Hypothalamus (tissue), 51 donors: ENCODE measurements at regions not wholly inside any gene's neighbourhood (a gene's known extent, or its start where the extent isn't known, plus 50 kb on each side); places are given as distances from the start of the nearest gene placed in this dataset.

Experiments used
- DNase-seq, 51 donors: peaks; one replicate each; lab custom pipeline; 2025; lab: John Stamatoyannopoulos, UW

DNA sequence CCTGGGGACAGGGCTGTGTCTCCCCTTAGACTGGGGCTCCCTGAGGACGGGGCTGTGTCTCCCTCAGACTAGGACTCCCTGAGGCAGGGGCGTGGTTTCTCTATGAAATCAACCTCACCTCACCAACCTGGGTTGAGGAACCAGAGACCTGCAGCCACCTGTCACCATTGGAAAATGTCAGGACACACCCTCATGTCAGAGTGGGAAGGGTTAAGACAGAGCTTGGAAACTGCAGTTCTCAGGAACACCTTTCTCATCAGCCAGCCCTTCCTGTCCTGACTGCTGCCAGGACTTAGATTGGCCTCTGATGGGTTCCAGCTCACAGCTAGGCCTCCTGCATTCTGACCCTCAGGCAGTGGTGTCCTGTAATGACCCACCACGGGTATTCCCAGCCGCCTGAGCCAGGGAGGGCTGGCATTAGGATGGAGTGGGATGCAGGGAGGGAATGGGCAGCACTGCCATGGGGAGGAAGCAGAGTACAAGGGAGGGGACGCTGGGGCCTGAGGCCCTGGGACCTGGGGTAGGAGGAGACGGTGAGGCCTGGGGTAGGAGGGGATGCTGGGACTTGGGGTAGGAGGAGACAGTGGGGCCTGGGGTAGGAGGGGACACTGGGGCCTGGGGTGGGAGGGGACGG, 76.3 kb downstream of the MRPL14 start:
- DNase-seq = no peak

- no peak for DNase-seq
Observed at GRCh38 chr6:44049989-44050871, 77.0 kb downstream of the MRPL14 start.

GRCh38 chr6:44049163-44049988, 77.9 kb downstream of the MRPL14 start:
- no peak for DNase-seq

GRCh38 chr6:44048277-44048676, 79.0 kb downstream of the MRPL14 start:
- DNase-seq = no peak

- no peak for DNase-seq
Observed at GRCh38 chr6:44047801-44048200, 79.5 kb downstream of the MRPL14 start.

GRCh38 chr6:44047179-44047546, 80.1 kb downstream of the MRPL14 start:
- DNase-seq = no peak

DNA sequence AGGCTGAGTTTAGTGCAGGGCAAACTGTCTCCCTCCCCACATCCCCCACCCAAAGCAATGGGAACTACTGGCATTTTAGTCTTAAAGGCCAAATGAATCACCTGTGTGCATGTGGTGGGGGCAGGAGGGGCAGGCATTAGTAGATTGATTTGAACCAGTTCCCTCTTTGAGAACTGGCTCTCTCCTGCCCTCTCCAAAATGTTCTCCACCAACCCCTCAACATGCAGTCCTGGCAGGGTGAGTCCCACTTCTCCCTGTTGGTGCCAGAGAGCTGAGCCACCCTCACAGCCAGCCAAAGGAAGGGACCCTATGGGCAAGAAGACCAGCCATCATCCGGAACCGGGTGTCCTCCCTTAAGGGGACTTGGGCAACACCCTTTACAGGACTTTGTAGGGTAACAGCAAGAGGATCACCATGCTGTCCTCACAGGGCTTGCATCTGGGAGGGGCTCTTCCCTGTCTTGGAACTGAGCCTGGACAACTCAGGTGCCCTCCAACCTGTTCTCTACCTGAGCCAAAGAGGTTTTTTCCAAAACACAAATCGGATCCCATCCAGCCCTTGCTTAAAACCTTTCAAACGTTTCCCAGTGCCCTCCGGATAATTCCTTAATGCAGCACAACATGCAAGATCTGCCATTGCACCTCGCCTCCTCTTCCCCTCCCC, 80.6 kb downstream of the MRPL14 start:
- DNase-seq = no peak

GRCh38 chr6:44045672-44046015, 81.6 kb downstream of the MRPL14 start:
- no peak for DNase-seq

DNA sequence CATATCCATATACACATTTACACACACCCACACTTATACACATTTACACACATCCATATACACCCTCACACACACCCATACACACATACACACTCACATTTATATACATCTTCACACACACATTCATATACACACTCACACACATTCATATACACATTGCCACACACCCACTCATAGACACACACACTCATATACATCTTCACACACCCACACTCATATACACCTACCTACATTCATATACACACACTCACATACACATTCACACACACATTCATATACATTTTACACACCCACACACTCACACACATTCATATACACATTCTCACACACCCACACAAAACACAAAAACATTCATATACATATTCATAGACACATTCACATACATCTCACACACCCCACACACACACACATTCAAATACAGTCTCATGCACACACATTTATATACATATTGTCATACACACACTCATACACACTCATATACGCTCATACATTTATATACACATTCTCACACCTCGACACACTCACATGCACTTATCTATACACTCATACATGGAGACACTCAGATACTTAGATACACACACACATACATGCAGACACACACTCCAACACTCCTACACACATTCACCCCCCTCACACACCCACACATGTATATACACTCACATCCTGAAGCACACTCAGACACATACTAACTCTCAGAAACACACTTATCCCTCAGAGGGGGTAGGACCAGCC, 82.1 kb downstream of the MRPL14 start:
- DNase-seq = no peak

DNA sequence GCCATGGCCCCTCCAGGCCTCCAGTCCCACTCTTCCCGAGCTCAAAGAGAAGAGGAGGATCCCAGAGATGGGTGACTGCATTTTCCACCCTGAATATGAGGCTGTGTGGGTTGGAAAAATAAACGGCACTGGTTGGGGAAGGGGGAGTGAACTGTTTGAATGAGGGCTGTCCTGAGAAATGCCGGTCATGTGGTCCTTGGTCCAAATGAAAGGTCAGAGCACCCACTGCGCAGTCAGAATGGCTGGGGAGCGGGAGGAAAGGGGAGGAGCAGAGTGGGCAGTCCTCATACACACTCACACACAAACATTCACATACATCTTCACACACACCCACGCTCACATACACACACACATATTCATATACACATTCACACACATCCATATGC, 83.1 kb downstream of the MRPL14 start:
- DNase-seq = no peak

- DNase-seq = no peak
Observed at GRCh38 chr6:44043479-44044153, 83.6 kb downstream of the MRPL14 start.

DNA sequence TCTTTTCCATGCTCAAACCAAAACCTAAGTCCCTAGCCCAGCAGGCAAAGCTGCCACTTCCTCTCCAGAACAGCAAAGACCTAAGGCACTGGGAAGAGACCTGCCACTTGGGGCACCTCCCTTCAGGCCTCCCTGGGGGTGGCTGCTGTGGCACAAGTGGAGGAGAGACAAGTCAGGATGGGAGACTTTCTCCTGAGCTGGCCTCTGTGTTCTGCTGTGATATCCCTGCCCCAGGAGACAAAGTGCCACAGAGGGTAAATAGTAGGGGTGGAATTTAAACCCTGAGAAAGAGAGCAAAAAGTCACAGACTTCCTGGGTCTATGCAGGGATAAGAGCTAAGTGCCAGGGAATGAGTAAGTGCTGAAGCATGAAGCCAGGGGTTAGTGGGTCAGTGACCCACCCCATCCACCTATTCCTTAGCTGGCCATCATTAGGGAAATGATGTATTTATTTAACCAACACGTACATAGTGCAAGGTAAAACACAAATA, 84.2 kb downstream of the MRPL14 start:
- DNase-seq = no peak

- no peak for DNase-seq
Observed at GRCh38 chr6:44042261-44042988, 84.8 kb downstream of the MRPL14 start.

DNA sequence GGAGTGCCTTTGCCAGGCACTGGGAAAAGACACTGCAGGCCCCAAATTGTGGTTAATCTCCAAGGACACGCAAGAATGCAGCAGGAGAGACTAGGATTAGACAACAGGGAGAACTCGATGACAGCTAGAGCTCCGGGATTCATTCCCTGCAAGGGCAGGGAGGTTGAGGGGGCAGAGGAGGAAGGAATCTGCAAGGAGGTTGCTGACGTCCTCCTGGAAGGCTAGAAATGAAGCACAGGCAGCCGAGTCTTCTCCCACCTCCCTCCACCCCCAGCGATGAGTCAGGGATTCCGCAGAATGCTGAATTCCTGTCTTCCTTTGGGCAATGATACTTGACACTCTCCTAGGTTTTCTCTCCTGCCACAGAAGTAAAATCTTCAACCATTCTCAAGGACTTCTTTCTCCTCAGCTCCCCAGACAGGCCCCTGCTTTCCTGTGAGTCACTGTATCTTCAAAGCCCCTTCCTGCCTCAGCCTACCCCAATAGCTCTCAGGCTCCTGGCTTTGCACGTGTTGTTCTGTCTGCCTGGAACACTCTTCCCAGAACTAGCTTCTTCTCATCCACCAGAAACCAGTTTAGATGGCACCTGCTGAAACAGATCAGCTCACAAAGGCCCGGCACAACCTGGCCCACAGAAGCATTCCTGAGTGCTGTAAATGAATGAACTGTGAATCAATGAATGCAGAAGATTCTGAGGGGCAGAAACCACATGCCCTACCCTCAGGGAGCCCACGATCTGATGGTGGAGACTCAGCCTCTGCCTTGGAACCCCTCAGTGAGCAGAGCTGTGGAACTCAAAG, 85.6 kb downstream of the MRPL14 start:
- peak in 3 of 51 donors; percentile 5 to 66 (median 56) for DNase-seq

- DNase-seq = no peak
Observed at GRCh38 chr6:44040786-44041185, 86.5 kb downstream of the MRPL14 start.

DNA sequence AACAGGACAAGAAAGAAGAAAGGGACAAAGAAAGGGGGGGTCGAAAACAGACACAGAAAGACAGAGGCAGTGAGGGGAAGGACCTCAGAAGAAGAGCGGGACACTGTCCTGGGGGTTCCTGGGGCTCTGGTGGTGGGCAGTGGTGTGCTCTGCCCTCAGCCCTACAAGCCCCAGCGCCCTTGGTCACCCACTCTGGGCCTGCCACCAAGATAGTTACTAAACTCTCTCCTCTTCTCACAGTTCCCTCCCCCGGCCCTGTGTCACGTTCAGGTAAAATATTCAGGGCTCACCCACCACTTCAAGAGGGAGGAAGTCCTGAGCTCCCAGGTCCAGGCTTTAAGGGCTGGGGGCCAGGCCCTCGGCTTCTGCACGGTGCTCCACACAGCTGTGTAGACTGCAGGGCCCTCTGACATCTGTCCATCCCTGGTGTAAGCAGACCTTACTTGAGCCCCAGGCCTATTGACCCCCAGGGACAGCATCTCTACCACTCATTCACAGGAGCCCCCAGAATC, 87.4 kb downstream of the MRPL14 start:
- DNase-seq = no peak

DNA sequence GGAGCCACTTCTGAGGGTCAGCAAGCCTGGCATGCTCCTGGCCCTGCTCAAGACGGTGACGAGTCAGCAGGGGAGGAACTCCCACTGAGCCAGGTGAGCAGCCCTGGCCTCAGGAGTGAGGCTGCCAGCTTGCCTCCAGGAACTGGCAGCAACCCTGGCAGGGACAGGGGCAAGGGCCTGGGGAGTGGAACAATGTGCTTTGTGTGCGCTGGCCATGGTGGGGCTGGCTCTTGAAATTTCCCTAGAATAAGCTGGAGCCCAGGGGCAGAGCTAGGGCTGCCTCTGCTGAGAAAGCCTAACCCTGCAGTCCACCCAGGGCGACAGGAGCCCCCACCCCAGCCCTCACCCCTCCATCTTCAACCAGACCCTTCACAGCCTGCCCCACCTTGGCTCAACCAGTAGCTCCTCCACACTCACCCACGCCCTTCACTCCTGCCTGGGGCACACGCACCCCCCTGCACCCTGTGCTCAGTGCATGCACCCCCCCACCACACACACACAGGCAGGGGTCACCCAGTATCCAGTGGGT, 88.0 kb downstream of the MRPL14 start:
- no peak for DNase-seq
